KMS-11 (cell line): ENCODE measurements at regions not wholly inside any gene's neighbourhood (a gene's known extent, or its start where the extent isn't known, plus 50 kb on each side); places are given as distances from the start of the nearest gene placed in this dataset.

Experiments
- H2AFZ ChIP-seq: fragments of 200-600 bp; sonication (generic); 2 replicates; pipeline ENCODE4 v1.6.1; 2016; ENCODE audit warnings: antibody characterized with exemption, mixed run types, low read depth
- H3K27ac ChIP-seq: fragments of 200-600 bp; sonication (generic); 2 replicates; pipeline ENCODE4 v1.6.1; 2016; ENCODE audit warnings: mild to moderate bottlenecking, mixed run types
- H3K27me3 ChIP-seq: fragments of 200-600 bp; sonication (generic); 2 replicates; pipeline ENCODE4 v1.6.1; 2017; ENCODE audit warnings: mild to moderate bottlenecking, low read depth, mixed run types, moderate library complexity; ENCODE audit not compliant: insufficient read depth
- H3K36me3 ChIP-seq: fragments of 200-600 bp; sonication (generic); 2 replicates; pipeline ENCODE4 v1.6.1; 2017; ENCODE audit warnings: mild to moderate bottlenecking, mixed run types; ENCODE audit not compliant: insufficient read depth
- H3K4me1 ChIP-seq: fragments of 200-600 bp; sonication (generic); 2 replicates; pipeline ENCODE4 v1.6.1; 2016; ENCODE audit warnings: mild to moderate bottlenecking, low read depth, mixed run types; ENCODE audit not compliant: poor library complexity, severe bottlenecking
- H3K4me2 ChIP-seq: fragments of 200-600 bp; sonication (generic); 2 replicates; pipeline ENCODE4 v1.7.0; 2016; ENCODE audit warnings: mild to moderate bottlenecking, mixed run types
- H3K4me3 ChIP-seq: fragments of 200-600 bp; sonication (generic); IDR thresholded peaks from 2 replicates; pipeline ENCODE4 v1.6.1; 2017; ENCODE audit warnings: low read depth, low read length, mixed read lengths; ENCODE audit not compliant: insufficient read depth
- H3K79me2 ChIP-seq: fragments of 200-600 bp; sonication (generic); 2 replicates; pipeline ENCODE4 v1.6.1; 2016; ENCODE audit warnings: low read depth, mixed run types; ENCODE audit not compliant: insufficient read depth
- H3K9ac ChIP-seq: fragments of 200-600 bp; sonication (generic); 2 replicates; pipeline ENCODE4 v1.6.1; 2016; ENCODE audit warnings: mild to moderate bottlenecking, mixed run types
- H4K20me1 ChIP-seq: fragments of 200-600 bp; sonication (generic); 2 replicates; pipeline ENCODE4 v1.6.1; 2016; ENCODE audit warnings: mild to moderate bottlenecking, mixed run types; ENCODE audit not compliant: insufficient read depth
- TF ChIP-seq, protein P1 (sequence below): fragments of 200-600 bp; sonication (generic); conservative IDR thresholded peaks from 2 replicates; pipeline ENCODE4 v1.6.1; 2017; ENCODE audit warnings: low read depth, mild to moderate bottlenecking, antibody characterized with exemption, low read length, moderate library complexity, mixed read lengths

DNA sequence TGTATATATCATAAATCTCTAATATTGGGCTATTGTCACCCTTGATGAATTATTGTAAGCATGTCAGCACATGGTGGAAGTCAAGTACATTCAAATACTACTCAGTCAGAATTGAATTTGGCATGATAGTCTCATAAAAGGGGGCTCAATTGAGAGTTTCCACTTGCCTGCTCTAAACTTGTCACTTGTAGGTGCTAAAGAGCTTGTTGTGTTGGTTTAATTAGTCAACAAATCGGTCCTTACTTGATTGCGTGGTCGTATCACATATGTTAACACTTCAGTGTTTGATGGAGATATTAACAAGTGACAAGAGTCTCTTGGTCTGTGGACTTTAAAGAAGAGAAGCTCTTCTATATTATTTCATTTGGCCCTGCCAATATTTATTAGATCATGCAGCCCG is 81.1 kb downstream of the NKX2-1 start:
- H3K27ac ChIP-seq: no peak overlapping the region
- H4K20me1 ChIP-seq: no peaks in the 10 kb centered on the region
- no peak overlapping the region for H3K9ac ChIP-seq
- H3K4me3 ChIP-seq: no peak overlapping the region
- TF ChIP-seq, protein P1, sequence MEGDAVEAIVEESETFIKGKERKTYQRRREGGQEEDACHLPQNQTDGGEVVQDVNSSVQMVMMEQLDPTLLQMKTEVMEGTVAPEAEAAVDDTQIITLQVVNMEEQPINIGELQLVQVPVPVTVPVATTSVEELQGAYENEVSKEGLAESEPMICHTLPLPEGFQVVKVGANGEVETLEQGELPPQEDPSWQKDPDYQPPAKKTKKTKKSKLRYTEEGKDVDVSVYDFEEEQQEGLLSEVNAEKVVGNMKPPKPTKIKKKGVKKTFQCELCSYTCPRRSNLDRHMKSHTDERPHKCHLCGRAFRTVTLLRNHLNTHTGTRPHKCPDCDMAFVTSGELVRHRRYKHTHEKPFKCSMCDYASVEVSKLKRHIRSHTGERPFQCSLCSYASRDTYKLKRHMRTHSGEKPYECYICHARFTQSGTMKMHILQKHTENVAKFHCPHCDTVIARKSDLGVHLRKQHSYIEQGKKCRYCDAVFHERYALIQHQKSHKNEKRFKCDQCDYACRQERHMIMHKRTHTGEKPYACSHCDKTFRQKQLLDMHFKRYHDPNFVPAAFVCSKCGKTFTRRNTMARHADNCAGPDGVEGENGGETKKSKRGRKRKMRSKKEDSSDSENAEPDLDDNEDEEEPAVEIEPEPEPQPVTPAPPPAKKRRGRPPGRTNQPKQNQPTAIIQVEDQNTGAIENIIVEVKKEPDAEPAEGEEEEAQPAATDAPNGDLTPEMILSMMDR: no peak
- no peaks in the 10 kb centered on the region for H3K4me1 ChIP-seq
- no peaks in the 10 kb centered on the region for H3K36me3 ChIP-seq
- H2AFZ ChIP-seq: no peak overlapping the region
- no peaks in the 10 kb centered on the region for H3K79me2 ChIP-seq
- no peaks in the 10 kb centered on the region for H3K27me3 ChIP-seq
- H3K4me2 ChIP-seq: no peak overlapping the region

DNA sequence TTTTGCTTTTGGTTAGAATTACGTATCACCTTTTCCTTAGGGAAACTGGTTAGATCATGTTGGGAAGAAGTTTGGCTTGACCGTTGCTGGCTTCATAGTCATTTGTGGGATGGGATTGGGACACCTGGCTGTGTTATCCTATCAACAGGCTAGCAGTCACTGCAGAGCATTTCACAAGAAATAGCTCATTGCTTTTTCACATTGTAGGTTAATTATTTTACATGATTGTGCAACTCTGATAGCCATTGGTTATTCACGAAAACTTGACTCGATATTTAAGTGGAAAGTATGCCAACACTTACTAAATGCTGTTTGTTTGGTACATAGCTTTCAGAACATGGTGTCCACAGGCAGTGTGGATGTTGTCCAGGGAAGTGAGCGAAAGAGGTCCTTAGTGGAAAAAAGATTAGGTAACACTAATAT is 89.4 kb downstream of the NKX2-1 start:
- Histone ChIP-seq H3K4me3 (no peak overlapping the region), H3K27me3 (no peaks in the 10 kb centered on the region), H4K20me1 (no peaks in the 10 kb centered on the region), H3K27ac (no peak overlapping the region), H3K4me1 (no peaks in the 10 kb centered on the region), H3K79me2 (no peaks in the 10 kb centered on the region), H3K9ac (no peak overlapping the region), H3K36me3 (no peaks in the 10 kb centered on the region), H2AFZ (no peak overlapping the region), H3K4me2 (no peak overlapping the region)
- TF ChIP-seq, protein P1: no peak

DNA sequence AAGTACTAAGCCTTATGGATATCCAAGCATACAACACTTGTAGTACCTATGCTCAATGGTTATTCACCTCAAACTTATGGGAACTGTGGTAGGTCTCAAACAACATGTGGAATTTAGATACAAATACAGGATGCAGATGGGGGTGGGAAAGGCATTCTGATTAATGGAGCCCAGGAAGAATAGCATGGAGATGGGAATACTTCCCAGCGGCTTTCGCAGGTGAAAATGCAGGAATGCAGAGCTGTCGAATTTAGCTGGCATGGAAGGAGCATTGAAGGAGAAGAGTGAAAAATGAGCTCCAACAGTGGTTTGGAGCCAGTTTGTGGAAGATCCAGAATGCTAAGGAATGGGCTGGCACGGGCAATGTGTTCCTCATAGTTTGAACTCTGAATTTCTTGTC is 89.9 kb downstream of the NKX2-1 start:
- Histone ChIP-seq H3K4me2 (no peak overlapping the region), H3K4me3 (no peak overlapping the region), H3K27me3 (no peaks in the 10 kb centered on the region), H2AFZ (no peak overlapping the region), H3K36me3 (no peaks in the 10 kb centered on the region), H3K9ac (no peak overlapping the region), H4K20me1 (no peaks in the 10 kb centered on the region), H3K27ac (no peak overlapping the region), H3K4me1 (no peaks in the 10 kb centered on the region), H3K79me2 (no peaks in the 10 kb centered on the region)
- TF ChIP-seq, protein P1: no peak

DNA sequence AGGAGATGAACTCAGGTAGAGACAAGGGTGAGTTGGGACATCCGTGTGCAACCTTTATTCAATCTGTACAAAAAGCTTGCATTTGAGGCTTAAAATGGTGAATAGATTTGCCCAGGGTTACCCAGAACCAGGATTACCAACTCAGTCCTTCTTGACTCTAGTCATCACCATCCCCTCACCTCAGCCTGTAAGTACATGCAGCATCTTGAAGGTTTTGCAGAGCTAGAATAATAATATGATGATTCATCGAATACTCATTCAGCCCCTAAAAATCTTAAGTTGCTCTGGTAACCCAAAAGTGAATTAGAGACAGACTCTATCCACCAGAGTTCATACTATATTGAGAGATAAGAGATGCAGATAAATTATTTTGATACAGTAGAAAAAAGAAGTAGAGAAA is 90.3 kb downstream of the NKX2-1 start:
- no peak overlapping the region for H3K4me3 ChIP-seq

More for the DNA sequence above, 90.3 kb downstream of the NKX2-1 start:
- H3K4me2 ChIP-seq: no peak overlapping the region
- H2AFZ ChIP-seq: no peak overlapping the region
- no peaks in the 10 kb centered on the region for H3K27me3 ChIP-seq
- H3K36me3 ChIP-seq: no peaks in the 10 kb centered on the region
- no peaks in the 10 kb centered on the region for H3K4me1 ChIP-seq
- no peaks in the 10 kb centered on the region for H3K79me2 ChIP-seq
- TF ChIP-seq, protein P1: no peak
- no peak overlapping the region for H3K27ac ChIP-seq
- no peaks in the 10 kb centered on the region for H4K20me1 ChIP-seq
- no peak overlapping the region for H3K9ac ChIP-seq
